BLaER1 treated with 17β-estradiol and CSF1 and Interleukin-3, amounts not matched to agents 10 nM and 100 nM (cell line): ENCODE measurements at regions not wholly inside any gene's neighbourhood (a gene's known extent, or its start where the extent isn't known, plus 50 kb on each side); places are given as distances from the start of the nearest gene placed in this dataset.
"Not testable (repeated sequence)": the region's sequence is repeated elsewhere in the genome, so short reads cannot be mapped to it uniquely, and the experiment has no call there.

ENCODE experiments used
- H3K27ac ChIP-seq, 11 experiments: shearing (Covaris generic); formaldehyde crosslinking; 2 replicates each; pipeline ENCODE4 v1.8.1; 2022
- H3K27me3 ChIP-seq, 11 experiments: shearing (Covaris generic); formaldehyde crosslinking; 2 replicates each; pipeline ENCODE4 v1.8.1; 2022
- H3K36me3 ChIP-seq, 11 experiments: shearing (Covaris generic); formaldehyde crosslinking; 2 replicates each; pipeline ENCODE4 v1.8.1; 2022
- H3K4me1 ChIP-seq, 10 experiments: shearing (Covaris generic); formaldehyde crosslinking; 2 replicates each; pipeline ENCODE4 v1.8.1; 2022
- H3K4me2 ChIP-seq, 11 experiments: shearing (Covaris generic); formaldehyde crosslinking; 2 replicates each; pipeline ENCODE4 v1.8.1; 2022
- H3K4me3 ChIP-seq, 10 experiments: shearing (Covaris generic); formaldehyde crosslinking; 2 replicates each; pipeline ENCODE4 v1.8.1; 2022
- H3K9ac ChIP-seq, 11 experiments: shearing (Covaris generic); formaldehyde crosslinking; 2 replicates each; pipeline ENCODE4 v1.8.1; 2022
- H3K9me3 ChIP-seq, 11 experiments: shearing (Covaris generic); formaldehyde crosslinking; replicated peaks in 1 of 11; 2 replicates each; pipeline ENCODE4 v1.8.1; 2022
- H4K20me1 ChIP-seq, 11 experiments: shearing (Covaris generic); formaldehyde crosslinking; 2 replicates each; pipeline ENCODE4 v1.8.1; 2022
- Cebpa-rat ChIP-seq, 11 experiments: shearing (Covaris generic); IDR thresholded peaks; 2 replicates each; pipeline ENCODE4 v1.8.1; 2022

GRCh38 chr3:159378396-159379194, 576.7 kb downstream of the MFSD1 start:
- Histone ChIP-seq H3K4me1 (no peaks in the 10 kb centered on the region), H3K27me3 (no peaks in the 10 kb centered on the region), H3K4me2 (no peak overlapping the region), H3K9ac (no peak overlapping the region), H3K9me3 (no peaks in the 10 kb centered on the region), H3K27ac (no peak overlapping the region), H4K20me1 (no peaks in the 10 kb centered on the region), H3K4me3 (no peak overlapping the region), H3K36me3 (no peaks in the 10 kb centered on the region)
- TF ChIP-seq Cebpa-rat (IDR thresholded peaks at IDR 0.05) = no peak

GRCh38 chr3:159380891-159381290, 579.0 kb downstream of the MFSD1 start:
- H3K27ac ChIP-seq = no peak overlapping the region
- no peak overlapping the region for H3K4me2 ChIP-seq
- no peak overlapping the region for H3K4me3 ChIP-seq
- H3K36me3 ChIP-seq = no peaks in the 10 kb centered on the region
- no peaks in the 10 kb centered on the region for H4K20me1 ChIP-seq
- no peaks in the 10 kb centered on the region for H3K4me1 ChIP-seq
- 0 out of 22 replicates have a peak, but pooled peaks cover 0 to 1% (median 0%) of the 10 kb centered on the region in 11 experiments for H3K9me3 ChIP-seq
- H3K9ac ChIP-seq = no peak overlapping the region
- no peaks in the 10 kb centered on the region for H3K27me3 ChIP-seq
- no peak for TF ChIP-seq Cebpa-rat (IDR thresholded peaks at IDR 0.05)

GRCh38 chr3:159390656-159391212, 588.9 kb downstream of the MFSD1 start:
- Histone ChIP-seq H3K4me1 (no peaks in the 10 kb centered on the region), H3K4me3 (no peak overlapping the region), H3K27ac (no peak overlapping the region), H3K36me3 (no peaks in the 10 kb centered on the region), H3K9me3 (0 out of 22 replicates have a peak, but pooled peaks cover 0 to 4% (median 0%) of the 10 kb centered on the region in 11 experiments), H3K9ac (no peak overlapping the region), H4K20me1 (no peaks in the 10 kb centered on the region), H3K4me2 (no peak overlapping the region), H3K27me3 (no peaks in the 10 kb centered on the region)
- TF ChIP-seq Cebpa-rat (IDR thresholded peaks at IDR 0.05) = no peak

GRCh38 chr3:159397683-159398082, 591.0 kb upstream of the IL12A start:
- H3K9me3 ChIP-seq, H3K27ac ChIP-seq, H3K4me1 ChIP-seq, H3K27me3 ChIP-seq, H3K4me2 ChIP-seq, H3K9ac ChIP-seq, H3K36me3 ChIP-seq, H4K20me1 ChIP-seq, H3K4me3 ChIP-seq: not testable (repeated sequence)

- no peak for TF ChIP-seq Cebpa-rat (IDR thresholded peaks at IDR 0.05)
- Histone ChIP-seq H3K9me3 (0 out of 22 replicates have a peak, but pooled peaks cover 0 to 4% (median 0%) of the 10 kb centered on the region in 11 experiments), H3K4me3 (no peak overlapping the region), H3K4me2 (no peak overlapping the region), H3K27me3 (no peaks in the 10 kb centered on the region), H4K20me1 (no peaks in the 10 kb centered on the region), H3K4me1 (no peaks in the 10 kb centered on the region), H3K27ac (no peak overlapping the region), H3K9ac (no peak overlapping the region), H3K36me3 (no peaks in the 10 kb centered on the region)
Measured at GRCh38 chr3:159401069-159401468, 587.6 kb upstream of the IL12A start.

GRCh38 chr3:159409711-159410110, 578.9 kb upstream of the IL12A start:
- not testable (repeated sequence) for H3K4me1 ChIP-seq, H3K9ac ChIP-seq, H3K27me3 ChIP-seq, H3K27ac ChIP-seq, H3K4me3 ChIP-seq, H3K36me3 ChIP-seq, H3K4me2 ChIP-seq, H4K20me1 ChIP-seq
- H3K9me3 ChIP-seq = peaks cover 7 to 28% (median 14%) of the 10 kb centered on the region in 11 experiments; a peak in 19 of 22 replicates

DNA sequence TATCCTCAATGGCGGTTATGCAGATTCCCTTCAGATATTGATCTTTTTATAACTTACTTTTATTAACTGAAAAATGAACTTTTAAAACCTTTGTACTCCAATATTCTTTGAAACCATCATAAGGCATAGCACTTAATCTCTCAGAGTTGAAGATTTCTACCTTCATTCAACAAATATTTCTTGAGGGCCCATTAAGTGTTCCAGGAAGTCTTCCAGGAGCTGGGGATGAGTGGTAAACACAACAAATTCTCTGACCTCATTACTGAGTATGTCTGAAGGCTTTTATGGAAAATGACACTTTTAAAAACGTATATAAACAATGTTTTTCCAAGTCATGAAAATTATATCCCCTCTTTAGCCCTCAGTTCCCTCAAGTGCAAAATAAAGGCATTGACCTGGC, 575.3 kb upstream of the IL12A start:
- Histone ChIP-seq H4K20me1 (no peaks in the 10 kb centered on the region; a peak in 1 of 22 replicates), H3K27me3 (no peaks in the 10 kb centered on the region), H3K27ac (no peak overlapping the region), H3K9ac (no peak overlapping the region), H3K4me3 (no peak overlapping the region), H3K36me3 (no peaks in the 10 kb centered on the region), H3K4me2 (no peak overlapping the region), H3K9me3 (peaks cover 7 to 28% (median 14%) of the 10 kb centered on the region in 11 experiments; a peak in 19 of 22 replicates), H3K4me1 (no peaks in the 10 kb centered on the region)
- TF ChIP-seq Cebpa-rat (IDR thresholded peaks at IDR 0.05) = no peak

GRCh38 chr3:159416856-159417255, 571.8 kb upstream of the IL12A start:
- no peak for TF ChIP-seq Cebpa-rat (IDR thresholded peaks at IDR 0.05)
- H3K27me3 ChIP-seq = no peaks in the 10 kb centered on the region
- no peak overlapping the region for H3K27ac ChIP-seq
- peaks cover 0 to 7% (median 0%) of the 10 kb centered on the region in 11 experiments; a peak in 1 of 22 replicates for H3K9me3 ChIP-seq
- no peaks in the 10 kb centered on the region; a peak in 1 of 22 replicates for H4K20me1 ChIP-seq
- H3K4me1 ChIP-seq = no peaks in the 10 kb centered on the region
- no peaks in the 10 kb centered on the region for H3K36me3 ChIP-seq
- no peak overlapping the region for H3K9ac ChIP-seq
- no peak overlapping the region for H3K4me2 ChIP-seq
- no peak overlapping the region for H3K4me3 ChIP-seq

DNA sequence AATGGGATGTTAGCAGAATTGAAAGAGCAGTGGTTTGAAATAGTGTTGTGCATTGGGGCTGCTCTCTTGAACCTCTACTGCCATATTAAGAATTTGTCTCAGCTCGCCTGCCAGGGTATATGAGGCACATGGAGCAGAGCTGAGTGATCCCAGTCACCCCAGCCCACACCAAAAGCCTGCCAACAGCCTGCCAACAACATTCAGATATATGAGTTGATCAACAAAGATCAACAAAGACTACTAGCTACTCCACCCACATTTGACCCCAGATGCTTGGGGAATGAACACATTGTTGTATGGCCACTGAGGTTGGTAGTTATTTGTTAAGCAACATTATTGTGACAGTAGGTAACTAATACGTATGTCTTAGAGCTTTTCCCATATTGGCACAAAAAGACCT, 570.9 kb upstream of the IL12A start:
- no peak overlapping the region for H3K27ac ChIP-seq
- H3K9ac ChIP-seq = no peak overlapping the region

More for the DNA sequence above, 570.9 kb upstream of the IL12A start:
- H4K20me1 ChIP-seq = no peaks in the 10 kb centered on the region; a peak in 1 of 22 replicates
- H3K27me3 ChIP-seq = no peaks in the 10 kb centered on the region
- no peaks in the 10 kb centered on the region for H3K36me3 ChIP-seq
- no peaks in the 10 kb centered on the region for H3K4me1 ChIP-seq
- TF ChIP-seq Cebpa-rat (IDR thresholded peaks at IDR 0.05) = no peak
- H3K9me3 ChIP-seq = peaks cover 0 to 3% (median 0%) of the 10 kb centered on the region in 11 experiments; a peak in 1 of 22 replicates
- H3K4me3 ChIP-seq = no peak overlapping the region
- H3K4me2 ChIP-seq = no peak overlapping the region
